Type B pancreatic cell (in vitro differentiated cells): ENCODE measurements at regions not wholly inside any gene's neighbourhood (a gene's known extent, or its start where the extent isn't known, plus 50 kb on each side); places are given as distances from the start of the nearest gene placed in this dataset.
"Not testable (repeated sequence)": the region's sequence is repeated elsewhere in the genome, so short reads cannot be mapped to it uniquely, and the experiment has no call there.

Experiments used
- DNase-seq: peaks from one replicate; pipeline ENCODE4 v3.0.0; 2021; ENCODE audit warnings: mixed read lengths; ENCODE audit not compliant: unreplicated experiment; ENCODE audit errors: extremely low spot score
- H3K27ac Mint-ChIP-seq: 2 replicates; pipeline ENCODE4 v1.8.0; 2021; ENCODE audit warnings: mild to moderate bottlenecking, mixed read lengths
- H3K27me3 Mint-ChIP-seq: 2 replicates; pipeline ENCODE4 v1.8.0; 2021; ENCODE audit warnings: mixed read lengths
- H3K36me3 Mint-ChIP-seq: 2 replicates; pipeline ENCODE4 v1.8.0; 2021; ENCODE audit warnings: mixed read lengths
- H3K4me1 Mint-ChIP-seq: one replicate; pipeline ENCODE4 v1.8.0; 2021; ENCODE audit warnings: mixed read lengths; ENCODE audit not compliant: unreplicated experiment
- H3K4me3 Mint-ChIP-seq: 2 replicates; pipeline ENCODE4 v1.8.0; 2021; ENCODE audit warnings: mild to moderate bottlenecking, mixed read lengths
- H3K9me3 Mint-ChIP-seq: 2 replicates; pipeline ENCODE4 v1.8.0; 2021; ENCODE audit warnings: mixed read lengths
- CTCF ChIP-seq: fragments of 200-600 bp; sonication (generic); conservative IDR thresholded peaks from 2 replicates; pipeline ENCODE4 v1.5.0; 2021; ENCODE audit warnings: antibody characterized with exemption, mild to moderate bottlenecking

GRCh38 chr13:65336916-65337315, 1893.2 kb downstream of the PCDH9 start:
- H3K9me3 Mint-ChIP-seq, result no peaks in the 10 kb centered on the region
- peaks cover 10% of the 10 kb centered on the region for H3K4me1 Mint-ChIP-seq
- H3K27ac Mint-ChIP-seq, result no peak overlapping the region
- no peak for TF ChIP-seq CTCF
- no peaks in the 10 kb centered on the region for H3K27me3 Mint-ChIP-seq
- no peaks in the 10 kb centered on the region for H3K36me3 Mint-ChIP-seq
- no peak for DNase-seq
- H3K4me3 Mint-ChIP-seq, result no peak overlapping the region

- H3K27me3 Mint-ChIP-seq, result no peaks in the 10 kb centered on the region
- TF ChIP-seq CTCF, result no peak
Observed at GRCh38 chr13:65336087-65336749, 1893.9 kb downstream of the PCDH9 start.

GRCh38 chr13:65330691-65331090, 1899.4 kb downstream of the PCDH9 start:
- H3K27ac Mint-ChIP-seq, result no peak overlapping the region
- H3K27me3 Mint-ChIP-seq, result no peaks in the 10 kb centered on the region
- H3K36me3 Mint-ChIP-seq, result no peaks in the 10 kb centered on the region

More at GRCh38 chr13:65336087-65336749, 1893.9 kb downstream of the PCDH9 start:
- no peak for DNase-seq
- Mint-ChIP-seq H3K9me3 (no peaks in the 10 kb centered on the region), H3K36me3 (no peaks in the 10 kb centered on the region), H3K27ac (peak overlapping the region; percentile 14), H3K4me3 (no peak overlapping the region), H3K4me1 (peaks cover 10% of the 10 kb centered on the region)

GRCh38 chr13:65330287-65330686, 1899.8 kb downstream of the PCDH9 start:
- H3K9me3 Mint-ChIP-seq, result no peaks in the 10 kb centered on the region

More at GRCh38 chr13:65330691-65331090, 1899.4 kb downstream of the PCDH9 start:
- TF ChIP-seq CTCF, result no peak
- Mint-ChIP-seq H3K4me3 (no peak overlapping the region), H3K4me1 (peaks cover under 1% of the 10 kb centered on the region), H3K9me3 (no peaks in the 10 kb centered on the region)
- DNase-seq, result no peak

GRCh38 chr13:65323192-65323591, 1906.9 kb downstream of the PCDH9 start:
- DNase-seq, H3K27me3 Mint-ChIP-seq, H3K36me3 Mint-ChIP-seq, H3K9me3 Mint-ChIP-seq, H3K4me3 Mint-ChIP-seq, H3K4me1 Mint-ChIP-seq, H3K27ac Mint-ChIP-seq: not testable (repeated sequence)

More at GRCh38 chr13:65330287-65330686, 1899.8 kb downstream of the PCDH9 start:
- no peak overlapping the region for H3K4me3 Mint-ChIP-seq
- H3K36me3 Mint-ChIP-seq, result no peaks in the 10 kb centered on the region
- no peak overlapping the region for H3K27ac Mint-ChIP-seq
- DNase-seq, result no peak
- no peak for TF ChIP-seq CTCF
- H3K4me1 Mint-ChIP-seq, result no peaks in the 10 kb centered on the region
- no peaks in the 10 kb centered on the region for H3K27me3 Mint-ChIP-seq

GRCh38 chr13:65321423-65321822, 1908.7 kb downstream of the PCDH9 start:
- not testable (repeated sequence) for DNase-seq, H3K4me3 Mint-ChIP-seq, H3K27ac Mint-ChIP-seq, H3K4me1 Mint-ChIP-seq, H3K9me3 Mint-ChIP-seq, H3K27me3 Mint-ChIP-seq, H3K36me3 Mint-ChIP-seq

- Mint-ChIP-seq H3K36me3 (no peaks in the 10 kb centered on the region), H3K27ac (no peak overlapping the region), H3K4me3 (no peak overlapping the region), H3K9me3 (peaks cover 3% of the 10 kb centered on the region), H3K27me3 (no peaks in the 10 kb centered on the region), H3K4me1 (no peaks in the 10 kb centered on the region)
- no peak for TF ChIP-seq CTCF
- no peak for DNase-seq
Observed at GRCh38 chr13:65314008-65314407, 1916.1 kb downstream of the PCDH9 start.
